22Rv1 (cell line): ENCODE measurements at regions not wholly inside any gene's neighbourhood (a gene's known extent, or its start where the extent isn't known, plus 50 kb on each side); places are given as distances from the start of the nearest gene placed in this dataset.

ENCODE experiments used
- CTCF ChIP-seq: fragments of 450-650 bp; IDR thresholded peaks from 2 replicates; pipeline ENCODE4 v1.5.1; 2017; ENCODE audit warnings: mild to moderate bottlenecking
- ZFX ChIP-seq: fragments of 450-650 bp; IDR thresholded peaks from 2 replicates; pipeline ENCODE4 v1.6.1; 2017; ENCODE audit warnings: antibody characterized with exemption, borderline replicate concordance

- TF ChIP-seq CTCF = no peak
- TF ChIP-seq ZFX = no peak
Measured at GRCh38 chr2:175244697-175245096, 63.2 kb upstream of the ATP5MC3 start.
